ENCODE measurements at regions not wholly inside any gene's neighbourhood (a gene's known extent, or its start where the extent isn't known, plus 50 kb on each side); places are given as distances from the start of the nearest gene placed in this dataset.

DNA sequence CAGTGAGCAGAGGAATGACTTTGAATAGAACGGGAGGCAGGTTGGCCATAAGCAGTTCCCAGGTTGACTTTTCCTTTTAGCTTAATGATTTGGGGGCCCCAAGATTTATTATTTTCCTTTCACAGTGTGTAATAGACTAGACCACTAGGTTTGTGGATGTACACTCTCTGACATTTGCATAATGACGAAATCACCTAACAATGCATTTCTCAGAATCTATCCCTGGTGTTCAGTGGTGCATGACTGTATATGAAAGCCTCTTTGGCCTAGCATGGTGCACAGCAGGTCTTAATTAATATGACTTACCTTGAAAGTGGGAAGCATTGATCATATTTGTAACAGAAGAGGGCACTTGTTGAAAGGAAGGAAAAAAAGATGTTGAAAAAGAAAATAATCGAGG is 761.9 kb downstream of the TYW1 start:
- H3K9me3 ChIP-seq (ENCODE audit: control insufficient read depth in 1 of 2, low read length in 2 of 2) = no peaks in the 10 kb centered on the region
- H3K4me3 ChIP-seq (ENCODE audit: low read depth in 1 of 2, low read length in 2 of 2) = no peak overlapping the region
- no peaks in the 10 kb centered on the region for H3K27me3 ChIP-seq (ENCODE audit: control insufficient read depth in 1 of 2, insufficient read depth in 2 of 2, low read length in 2 of 2)
- H3K4me1 ChIP-seq (ENCODE audit: control insufficient read depth in 1 of 2, insufficient read depth in 2 of 2, low read length in 2 of 2) = no peaks in the 10 kb centered on the region
- H3K36me3 ChIP-seq (ENCODE audit: control insufficient read depth in 1 of 2, insufficient read depth in 2 of 2, low read length in 2 of 2) = no peaks in the 10 kb centered on the region
- H3K9ac ChIP-seq (ENCODE audit: low read depth in 1 of 2, low read length in 2 of 2) = no peak overlapping the region
- H3K27ac ChIP-seq (ENCODE audit: low read depth, low read length) = no peak overlapping the region

DNA sequence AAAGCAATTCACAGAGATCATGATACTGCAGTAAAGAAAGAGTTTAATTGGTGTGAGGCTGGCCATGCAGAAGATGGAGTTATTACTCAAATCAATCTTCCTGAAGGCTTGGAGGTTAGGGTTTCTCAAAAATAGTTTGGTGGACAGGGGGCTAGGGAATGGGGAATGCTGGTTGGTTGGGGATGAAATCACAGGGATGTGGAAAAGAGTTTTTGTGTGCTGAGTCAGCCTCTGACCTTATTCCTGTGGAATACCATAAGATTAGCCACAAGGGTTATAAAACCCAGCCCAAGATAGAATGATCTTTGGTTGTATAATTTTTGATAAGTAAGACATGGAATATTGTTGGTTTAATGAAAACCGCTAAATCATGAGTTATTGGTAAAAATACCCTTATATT is 764.3 kb downstream of the TYW1 start:
- Histone ChIP-seq H3K27ac (ENCODE audit: low read depth, low read length) (no peak overlapping the region), H3K9me3 (ENCODE audit: control insufficient read depth in 1 of 2, low read length in 2 of 2) (no peaks in the 10 kb centered on the region), H3K4me3 (ENCODE audit: low read depth in 1 of 2, low read length in 2 of 2) (no peak overlapping the region)

DNA sequence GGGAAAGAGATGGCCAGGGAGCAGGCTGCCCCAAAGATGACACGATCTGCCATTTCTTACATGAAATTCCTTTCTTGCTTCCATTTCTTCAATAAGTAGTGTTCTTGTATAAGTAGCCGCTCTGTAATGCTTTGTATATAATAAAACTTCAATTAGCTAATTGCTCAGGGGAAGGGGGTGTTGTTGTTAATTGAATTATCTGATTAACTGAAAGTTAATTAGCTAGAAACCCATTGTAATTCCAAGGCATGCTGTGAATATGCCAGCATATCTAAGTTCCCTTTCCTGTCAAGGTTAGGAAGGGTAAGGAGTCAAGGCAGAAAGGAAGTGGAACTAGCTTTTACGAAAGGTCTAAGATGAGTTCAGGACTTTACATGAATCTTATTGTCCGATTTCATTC is 765.9 kb downstream of the TYW1 start:
- H3K9ac ChIP-seq (ENCODE audit: low read depth in 1 of 2, low read length in 2 of 2) = no peak overlapping the region
- no peak overlapping the region for H3K4me3 ChIP-seq (ENCODE audit: low read depth in 1 of 2, low read length in 2 of 2)
- peaks cover 0 to 8% of the 10 kb centered on the region in 2 donors for H3K9me3 ChIP-seq (ENCODE audit: control insufficient read depth in 1 of 2, low read length in 2 of 2)
- H3K4me1 ChIP-seq (ENCODE audit: control insufficient read depth in 1 of 2, insufficient read depth in 2 of 2, low read length in 2 of 2) = no peaks in the 10 kb centered on the region
- H3K27me3 ChIP-seq (ENCODE audit: control insufficient read depth in 1 of 2, insufficient read depth in 2 of 2, low read length in 2 of 2) = no peaks in the 10 kb centered on the region
- H3K27ac ChIP-seq (ENCODE audit: low read depth, low read length) = no peak overlapping the region
- H3K36me3 ChIP-seq (ENCODE audit: control insufficient read depth in 1 of 2, insufficient read depth in 2 of 2, low read length in 2 of 2) = no peaks in the 10 kb centered on the region

More for the DNA sequence above, 764.3 kb downstream of the TYW1 start:
- Histone ChIP-seq H3K9ac (ENCODE audit: low read depth in 1 of 2, low read length in 2 of 2) (no peak overlapping the region), H3K4me1 (ENCODE audit: control insufficient read depth in 1 of 2, insufficient read depth in 2 of 2, low read length in 2 of 2) (no peaks in the 10 kb centered on the region), H3K36me3 (ENCODE audit: control insufficient read depth in 1 of 2, insufficient read depth in 2 of 2, low read length in 2 of 2) (no peaks in the 10 kb centered on the region), H3K27me3 (ENCODE audit: control insufficient read depth in 1 of 2, insufficient read depth in 2 of 2, low read length in 2 of 2) (no peaks in the 10 kb centered on the region)

DNA sequence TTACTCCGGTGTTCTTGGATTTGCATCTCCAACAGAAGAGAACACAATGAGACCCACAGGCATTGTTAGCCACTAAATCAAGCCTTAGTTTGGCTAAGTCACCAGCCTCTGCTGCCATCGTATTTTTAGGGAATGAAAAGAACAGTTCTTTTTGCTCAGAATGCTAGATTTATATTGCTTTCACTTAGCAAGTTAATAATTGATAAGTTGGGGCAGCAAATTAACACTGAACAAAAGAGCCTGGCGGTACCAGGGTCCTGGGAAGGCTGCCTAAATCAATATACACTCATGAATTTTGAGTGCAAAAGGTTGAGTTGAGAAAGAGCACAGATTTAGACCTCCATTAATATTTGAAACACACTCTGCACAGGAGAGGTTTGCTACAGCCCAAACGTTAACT is 767.7 kb downstream of the TYW1 start:
- H3K9ac ChIP-seq (ENCODE audit: low read depth in 1 of 2, low read length in 2 of 2) = no peak overlapping the region
- H3K4me1 ChIP-seq (ENCODE audit: control insufficient read depth in 1 of 2, insufficient read depth in 2 of 2, low read length in 2 of 2) = no peaks in the 10 kb centered on the region
- H3K36me3 ChIP-seq (ENCODE audit: control insufficient read depth in 1 of 2, insufficient read depth in 2 of 2, low read length in 2 of 2) = no peaks in the 10 kb centered on the region
- H3K9me3 ChIP-seq (ENCODE audit: control insufficient read depth in 1 of 2, low read length in 2 of 2) = peaks cover 0 to 8% of the 10 kb centered on the region in 2 donors
- no peak overlapping the region for H3K27ac ChIP-seq (ENCODE audit: low read depth, low read length)
- H3K27me3 ChIP-seq (ENCODE audit: control insufficient read depth in 1 of 2, insufficient read depth in 2 of 2, low read length in 2 of 2) = no peaks in the 10 kb centered on the region
- H3K4me3 ChIP-seq (ENCODE audit: low read depth in 1 of 2, low read length in 2 of 2) = no peak overlapping the region

DNA sequence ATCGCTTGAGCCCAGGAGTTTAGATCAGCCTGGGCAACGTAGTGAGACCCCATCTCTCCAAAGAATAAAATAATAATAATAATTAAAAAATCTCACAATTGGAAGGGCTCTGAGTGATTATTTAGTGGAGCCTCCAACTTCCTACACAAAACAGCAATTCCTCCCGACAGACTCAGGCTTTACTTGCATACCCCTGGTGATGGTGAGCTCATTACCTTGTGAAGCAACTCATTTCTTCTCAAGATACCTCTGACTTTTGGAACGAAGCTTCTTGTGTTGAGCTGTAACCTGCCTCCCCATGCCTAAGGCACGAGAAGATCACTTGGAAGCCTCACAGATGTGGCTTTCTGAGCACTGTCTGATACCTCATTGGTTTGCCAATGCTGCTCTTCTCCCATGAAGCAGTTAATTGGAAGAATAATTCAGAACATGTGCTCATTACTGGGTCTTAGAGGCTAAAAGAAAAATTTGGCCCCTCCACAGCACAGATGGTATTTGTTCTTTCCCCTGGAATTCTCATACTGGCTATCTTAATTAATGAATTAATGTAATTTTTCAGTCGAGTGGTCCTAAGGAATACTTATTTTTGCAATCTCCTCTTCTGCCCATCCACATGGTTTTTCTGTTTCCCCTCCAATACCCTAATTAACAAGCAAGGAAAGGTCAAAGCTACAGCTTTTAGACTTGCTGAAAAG is 769.0 kb downstream of the TYW1 start:
- no peak overlapping the region for H3K4me3 ChIP-seq (ENCODE audit: low read depth in 1 of 2, low read length in 2 of 2)
- peaks cover 0 to 8% of the 10 kb centered on the region in 2 donors for H3K9me3 ChIP-seq (ENCODE audit: control insufficient read depth in 1 of 2, low read length in 2 of 2)
- H3K27ac ChIP-seq (ENCODE audit: low read depth, low read length) = no peak overlapping the region
- H3K36me3 ChIP-seq (ENCODE audit: control insufficient read depth in 1 of 2, insufficient read depth in 2 of 2, low read length in 2 of 2) = no peaks in the 10 kb centered on the region
- H3K9ac ChIP-seq (ENCODE audit: low read depth in 1 of 2, low read length in 2 of 2) = no peak overlapping the region
- no peaks in the 10 kb centered on the region for H3K4me1 ChIP-seq (ENCODE audit: control insufficient read depth in 1 of 2, insufficient read depth in 2 of 2, low read length in 2 of 2)
- H3K27me3 ChIP-seq (ENCODE audit: control insufficient read depth in 1 of 2, insufficient read depth in 2 of 2, low read length in 2 of 2) = no peaks in the 10 kb centered on the region

DNA sequence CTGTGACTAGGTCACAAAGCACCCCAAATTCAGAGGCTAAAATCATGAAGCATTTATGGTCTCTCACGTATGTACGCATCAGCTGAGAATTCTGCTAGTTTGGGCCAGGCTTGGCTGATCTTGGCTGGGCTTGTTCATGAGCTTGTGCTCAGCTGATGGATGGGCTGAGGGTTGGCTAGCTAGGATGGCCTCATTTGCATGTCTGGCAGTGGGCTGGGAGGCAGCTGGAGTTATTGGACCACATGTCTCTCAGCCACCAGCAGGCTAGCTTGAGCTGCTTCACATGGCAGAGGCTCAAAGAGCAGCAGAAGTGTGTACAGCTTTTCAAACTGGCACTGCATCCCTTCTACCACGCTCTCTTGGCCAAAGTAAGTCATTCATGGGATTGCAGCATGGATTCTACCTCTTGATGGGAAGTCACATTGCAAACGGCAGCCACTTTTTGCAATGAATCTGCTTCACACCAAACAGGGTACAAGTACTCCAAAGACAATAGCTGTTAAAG is 770.3 kb downstream of the TYW1 start:
- Histone ChIP-seq H3K4me1 (ENCODE audit: control insufficient read depth in 1 of 2, insufficient read depth in 2 of 2, low read length in 2 of 2) (no peaks in the 10 kb centered on the region), H3K36me3 (ENCODE audit: control insufficient read depth in 1 of 2, insufficient read depth in 2 of 2, low read length in 2 of 2) (no peaks in the 10 kb centered on the region), H3K9me3 (ENCODE audit: control insufficient read depth in 1 of 2, low read length in 2 of 2) (peaks cover 0 to 8% of the 10 kb centered on the region in 2 donors), H3K27ac (ENCODE audit: low read depth, low read length) (no peak overlapping the region), H3K4me3 (ENCODE audit: low read depth in 1 of 2, low read length in 2 of 2) (no peak overlapping the region), H3K9ac (ENCODE audit: low read depth in 1 of 2, low read length in 2 of 2) (no peak overlapping the region), H3K27me3 (ENCODE audit: control insufficient read depth in 1 of 2, insufficient read depth in 2 of 2, low read length in 2 of 2) (no peaks in the 10 kb centered on the region)

- H3K27me3 ChIP-seq (ENCODE audit: control insufficient read depth in 1 of 2, insufficient read depth in 2 of 2, low read length in 2 of 2) = no peaks in the 10 kb centered on the region
- H3K36me3 ChIP-seq (ENCODE audit: control insufficient read depth in 1 of 2, insufficient read depth in 2 of 2, low read length in 2 of 2) = no peaks in the 10 kb centered on the region
- peaks cover 0 to 3% of the 10 kb centered on the region in 2 donors for H3K9me3 ChIP-seq (ENCODE audit: control insufficient read depth in 1 of 2, low read length in 2 of 2)
- no peak overlapping the region for H3K4me3 ChIP-seq (ENCODE audit: low read depth in 1 of 2, low read length in 2 of 2)
- no peak overlapping the region for H3K27ac ChIP-seq (ENCODE audit: low read depth, low read length)
- no peaks in the 10 kb centered on the region for H3K4me1 ChIP-seq (ENCODE audit: control insufficient read depth in 1 of 2, insufficient read depth in 2 of 2, low read length in 2 of 2)
- H3K9ac ChIP-seq (ENCODE audit: low read depth in 1 of 2, low read length in 2 of 2) = no peak overlapping the region
Measured at GRCh38 chr7:67771846-67772605, 775.4 kb downstream of the TYW1 start.

GRCh38 chr7:67773081-67773480 is 776.4 kb downstream of the TYW1 start:
- no peaks in the 10 kb centered on the region for H3K4me1 ChIP-seq (ENCODE audit: control insufficient read depth in 1 of 2, insufficient read depth in 2 of 2, low read length in 2 of 2)
- no peaks in the 10 kb centered on the region for H3K9me3 ChIP-seq (ENCODE audit: control insufficient read depth in 1 of 2, low read length in 2 of 2)
- no peak overlapping the region for H3K4me3 ChIP-seq (ENCODE audit: low read depth in 1 of 2, low read length in 2 of 2)
- no peaks in the 10 kb centered on the region for H3K27me3 ChIP-seq (ENCODE audit: control insufficient read depth in 1 of 2, insufficient read depth in 2 of 2, low read length in 2 of 2)
- H3K27ac ChIP-seq (ENCODE audit: low read depth, low read length) = no peak overlapping the region
- H3K9ac ChIP-seq (ENCODE audit: low read depth in 1 of 2, low read length in 2 of 2) = no peak overlapping the region
- no peaks in the 10 kb centered on the region for H3K36me3 ChIP-seq (ENCODE audit: control insufficient read depth in 1 of 2, insufficient read depth in 2 of 2, low read length in 2 of 2)

- H3K4me3 ChIP-seq (ENCODE audit: low read depth in 1 of 2, low read length in 2 of 2) = no peak overlapping the region
- no peak overlapping the region for H3K9ac ChIP-seq (ENCODE audit: low read depth in 1 of 2, low read length in 2 of 2)
- H3K9me3 ChIP-seq (ENCODE audit: control insufficient read depth in 1 of 2, low read length in 2 of 2) = no peaks in the 10 kb centered on the region
- H3K36me3 ChIP-seq (ENCODE audit: control insufficient read depth in 1 of 2, insufficient read depth in 2 of 2, low read length in 2 of 2) = no peaks in the 10 kb centered on the region
- no peak overlapping the region for H3K27ac ChIP-seq (ENCODE audit: low read depth, low read length)
- H3K4me1 ChIP-seq (ENCODE audit: control insufficient read depth in 1 of 2, insufficient read depth in 2 of 2, low read length in 2 of 2) = no peaks in the 10 kb centered on the region
- H3K27me3 ChIP-seq (ENCODE audit: control insufficient read depth in 1 of 2, insufficient read depth in 2 of 2, low read length in 2 of 2) = no peaks in the 10 kb centered on the region
Measured at GRCh38 chr7:67777119-67777518, 780.5 kb downstream of the TYW1 start.

DNA sequence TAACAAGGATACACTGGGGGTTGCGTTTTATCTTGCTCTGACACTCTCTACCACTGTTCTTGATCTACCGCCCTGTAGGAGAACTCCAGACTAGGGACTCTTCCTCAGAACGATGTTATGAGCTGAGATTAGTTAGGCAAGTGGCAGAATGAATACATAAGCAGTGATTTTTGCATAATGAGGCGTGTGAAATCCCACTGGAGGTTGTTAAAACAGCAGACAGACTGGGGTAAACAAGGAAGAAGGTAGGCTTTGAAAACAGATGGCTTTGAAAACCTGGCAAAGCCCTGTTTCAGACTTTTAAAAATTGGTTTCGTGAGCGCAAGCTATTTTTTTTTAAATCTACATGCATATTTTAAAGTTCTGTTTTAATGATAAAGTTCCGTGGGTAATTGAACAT is 785.2 kb downstream of the TYW1 start:
- Histone ChIP-seq H3K9ac (ENCODE audit: low read depth in 1 of 2, low read length in 2 of 2) (no peak overlapping the region), H3K27me3 (ENCODE audit: control insufficient read depth in 1 of 2, insufficient read depth in 2 of 2, low read length in 2 of 2) (no peaks in the 10 kb centered on the region), H3K36me3 (ENCODE audit: control insufficient read depth in 1 of 2, insufficient read depth in 2 of 2, low read length in 2 of 2) (no peaks in the 10 kb centered on the region), H3K4me3 (ENCODE audit: low read depth in 1 of 2, low read length in 2 of 2) (no peak overlapping the region), H3K9me3 (ENCODE audit: control insufficient read depth in 1 of 2, low read length in 2 of 2) (no peaks in the 10 kb centered on the region), H3K4me1 (ENCODE audit: control insufficient read depth in 1 of 2, insufficient read depth in 2 of 2, low read length in 2 of 2) (no peaks in the 10 kb centered on the region), H3K27ac (ENCODE audit: low read depth, low read length) (no peak overlapping the region)
